ENCODE measurements at regions not wholly inside any gene's neighbourhood (a gene's known extent, or its start where the extent isn't known, plus 50 kb on each side); places are given as distances from the start of the nearest gene placed in this dataset.

DNA sequence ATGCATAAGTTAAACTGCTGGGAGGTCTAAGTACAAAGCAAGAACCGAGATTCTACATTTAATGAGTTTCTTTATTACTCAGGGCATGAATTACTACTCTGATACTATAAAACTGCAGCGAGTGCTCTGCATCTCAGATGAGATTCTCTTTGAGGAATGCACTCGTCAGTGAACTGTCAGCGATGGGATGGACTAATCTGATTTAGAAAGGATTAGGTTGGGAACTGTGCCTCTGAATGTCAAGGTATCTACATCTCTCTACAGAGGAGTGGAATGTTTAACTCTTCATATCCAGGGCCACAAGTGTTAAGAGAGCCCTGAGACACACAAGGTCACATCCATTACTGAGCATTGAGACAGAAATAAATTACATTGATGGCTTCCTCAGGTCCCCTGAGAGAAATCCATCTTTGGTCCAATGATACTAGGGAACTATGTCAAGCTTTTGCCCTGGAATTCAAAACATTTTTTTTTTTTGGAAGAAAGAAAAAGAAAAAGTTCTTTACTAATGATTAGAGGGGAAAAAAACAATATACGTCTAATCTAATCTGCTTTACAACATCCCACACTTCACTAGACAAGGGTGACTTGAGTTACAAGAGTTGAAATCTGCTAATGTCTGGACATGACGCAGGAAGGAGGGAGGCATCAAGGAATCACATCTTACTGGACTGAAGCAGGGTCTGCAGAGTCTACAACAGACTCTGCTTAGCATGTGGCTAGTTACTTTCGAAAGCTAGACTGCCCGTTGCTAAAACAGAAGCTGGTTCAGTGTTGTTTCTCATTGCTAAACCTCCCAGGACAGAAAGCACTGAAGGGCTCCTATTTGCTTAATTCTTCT, 270.0 kb upstream of the TLE4 start:
- DNase-seq, result no peak

DNA sequence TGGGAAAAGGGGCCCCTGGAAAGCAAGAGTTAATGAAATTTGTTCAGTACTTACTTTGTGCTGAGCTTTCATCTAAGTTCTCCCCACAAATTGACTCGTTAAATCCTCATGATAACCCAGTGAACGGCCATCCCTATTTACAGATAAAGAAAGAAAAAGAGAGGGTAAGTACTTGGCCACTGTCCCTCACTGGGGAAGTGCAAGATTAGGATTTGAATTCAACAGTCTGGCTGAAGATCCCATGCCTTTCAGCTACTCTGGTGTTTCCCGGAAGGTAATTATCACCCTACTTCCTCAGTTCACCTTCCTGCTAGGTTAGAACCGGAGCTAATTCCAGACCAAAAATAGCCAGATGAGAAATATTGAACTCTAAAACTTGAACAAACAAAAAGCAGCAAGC, 269.2 kb upstream of the TLE4 start:
- no peak for DNase-seq

DNA sequence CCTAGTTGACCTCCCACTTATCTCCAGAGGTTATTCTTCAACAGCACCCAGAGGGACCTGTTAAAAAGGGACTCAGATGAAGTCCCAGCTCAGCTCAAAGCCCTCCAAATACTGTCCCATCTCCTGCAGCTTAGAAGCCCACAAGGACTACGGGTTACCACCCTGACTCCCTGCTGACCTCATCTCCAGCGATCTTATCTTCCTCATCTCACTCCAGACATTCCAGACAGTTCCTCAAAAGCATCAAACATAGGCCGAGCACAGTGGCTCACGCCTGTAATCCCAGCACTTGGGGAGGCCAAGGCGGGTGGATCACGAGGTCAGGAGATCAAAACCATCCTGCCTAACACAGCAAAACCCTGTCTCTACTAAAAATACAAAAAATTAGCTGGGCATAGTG, 263.8 kb upstream of the TLE4 start:
- DNase-seq, result no peak

DNA sequence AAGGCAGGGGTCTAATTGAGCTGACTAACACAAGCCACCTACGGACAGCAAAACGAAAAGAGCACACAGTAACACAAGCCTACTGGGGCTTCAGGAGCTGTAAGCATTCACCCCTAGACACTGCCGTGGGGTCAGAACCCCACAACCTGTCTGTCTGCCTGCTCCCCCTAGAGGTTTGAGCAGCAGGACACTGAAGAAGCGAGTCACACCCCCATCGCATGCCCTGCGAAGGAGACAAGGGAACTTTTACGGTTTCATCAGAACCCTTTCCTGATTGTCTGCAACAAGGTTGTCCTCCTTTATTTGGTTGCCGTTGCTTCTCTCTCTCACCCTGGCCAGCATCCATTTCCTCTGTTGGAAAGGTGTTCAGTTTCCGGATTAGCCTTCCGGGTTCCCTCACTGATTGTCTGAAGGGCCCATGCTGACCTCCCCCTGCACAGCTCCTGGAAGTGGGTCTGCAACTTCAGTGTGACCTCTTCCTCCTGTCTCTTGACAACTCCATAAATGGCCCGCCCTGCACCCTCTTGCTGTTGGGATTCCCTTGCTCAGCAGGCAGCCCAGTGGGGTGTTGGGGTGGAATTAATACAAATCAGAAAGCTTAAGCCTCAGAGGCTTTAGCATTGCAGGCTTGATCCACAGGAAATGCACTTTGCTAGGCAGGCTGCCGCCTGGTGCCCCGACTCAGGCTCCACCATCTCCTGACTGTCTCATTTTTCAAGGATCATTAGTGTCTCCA, 258.9 kb upstream of the TLE4 start:
- DNase-seq, result no peak

DNA sequence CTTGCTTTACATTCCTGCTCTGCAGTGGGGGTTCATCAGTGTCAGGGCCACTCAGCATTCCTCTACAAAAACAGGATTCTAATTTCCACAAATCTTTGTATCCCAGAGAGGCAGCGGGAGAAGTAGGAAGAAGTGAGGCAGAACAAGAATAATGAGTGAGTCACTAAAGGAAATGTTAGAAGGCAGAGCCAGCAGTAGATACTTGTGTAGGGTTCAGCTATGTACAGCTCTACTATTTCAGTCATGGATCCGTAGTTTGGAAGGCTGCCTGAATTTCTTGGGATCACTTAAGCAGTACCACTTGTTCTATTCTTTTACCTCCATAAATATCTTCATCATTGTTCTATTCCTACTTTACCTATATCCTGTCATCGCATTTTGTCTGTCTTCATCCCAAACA, 246.3 kb upstream of the TLE4 start:
- no peak for DNase-seq

DNA sequence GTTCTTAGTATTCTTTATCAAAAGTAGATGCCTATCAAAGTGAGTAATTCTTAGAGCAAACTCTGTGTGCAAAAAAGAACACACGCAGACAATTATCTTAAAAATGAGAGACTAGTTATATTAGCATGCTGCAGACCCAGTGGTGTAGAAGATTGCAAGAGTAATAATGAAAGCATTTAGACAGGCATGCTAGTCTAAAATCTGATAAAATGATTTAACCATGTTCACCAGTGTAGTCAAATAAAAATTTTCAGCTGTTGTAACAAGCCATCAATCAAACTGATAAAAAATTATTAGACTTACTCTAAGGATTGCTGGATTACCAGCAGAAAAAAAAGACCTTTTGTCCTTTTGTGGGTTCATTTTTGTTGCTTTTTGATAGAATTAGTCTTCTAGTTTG, 241.9 kb upstream of the TLE4 start:
- DNase-seq, result no peak

DNA sequence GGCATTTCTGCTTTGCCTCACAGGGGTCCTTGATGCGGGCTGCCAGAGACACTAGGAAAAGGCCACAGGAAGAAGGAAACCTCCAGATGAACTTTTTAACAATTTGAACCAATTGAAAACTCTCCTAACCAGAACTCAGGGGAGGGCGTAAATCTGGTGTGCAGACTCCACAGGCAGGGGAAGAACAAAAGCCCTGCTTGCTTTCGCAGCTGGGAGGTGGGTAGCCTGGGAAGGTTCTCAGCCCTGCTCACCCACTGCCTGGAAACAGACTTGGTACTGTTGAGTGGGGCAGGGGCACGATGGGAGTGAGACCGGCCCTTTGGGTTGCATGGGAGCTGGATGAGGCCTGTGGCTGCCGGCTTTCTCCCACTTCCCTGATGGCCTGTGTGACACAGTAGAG, 237.8 kb upstream of the TLE4 start:
- DNase-seq, result no peak

DNA sequence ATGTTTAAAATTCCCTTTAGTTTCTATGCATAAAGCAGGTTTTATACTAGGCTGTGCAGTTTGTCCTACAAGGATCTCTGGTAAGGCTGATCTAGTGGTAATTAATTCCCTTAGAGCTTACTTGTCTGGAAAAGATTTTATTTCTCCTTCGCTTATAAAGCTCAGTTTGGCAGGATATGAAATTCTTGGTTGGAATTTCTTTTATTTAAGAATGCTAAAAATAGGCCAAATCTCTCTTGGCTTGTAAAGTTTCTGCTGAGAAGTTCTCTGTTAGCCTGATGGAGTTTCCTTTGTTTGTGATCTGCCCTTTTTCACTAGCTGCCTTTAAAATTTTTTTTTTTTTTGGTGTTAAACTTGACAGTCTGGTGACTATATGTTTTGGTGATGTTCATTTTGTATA, 237.1 kb upstream of the TLE4 start:
- no peak for DNase-seq

DNA sequence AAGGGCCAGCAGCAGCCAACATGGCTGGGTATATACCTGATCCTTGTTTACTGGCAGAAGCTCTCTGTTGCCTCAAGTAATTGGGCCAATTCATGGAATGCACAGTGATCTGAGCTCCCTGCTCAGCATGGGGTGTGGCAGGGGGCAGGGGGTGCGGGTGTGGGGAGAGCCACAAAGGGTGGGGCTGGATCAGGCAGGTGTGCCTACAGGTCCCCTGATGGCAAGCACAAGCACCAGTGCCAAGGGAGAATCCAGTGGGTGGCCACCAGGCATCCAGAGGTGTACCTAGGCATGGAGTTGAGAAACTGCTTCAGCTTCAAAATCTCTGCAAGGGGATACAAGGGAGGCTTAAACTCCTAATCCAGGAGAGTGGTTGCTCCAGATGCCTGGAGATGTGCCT, 235.8 kb upstream of the TLE4 start:
- DNase-seq, result no peak

DNA sequence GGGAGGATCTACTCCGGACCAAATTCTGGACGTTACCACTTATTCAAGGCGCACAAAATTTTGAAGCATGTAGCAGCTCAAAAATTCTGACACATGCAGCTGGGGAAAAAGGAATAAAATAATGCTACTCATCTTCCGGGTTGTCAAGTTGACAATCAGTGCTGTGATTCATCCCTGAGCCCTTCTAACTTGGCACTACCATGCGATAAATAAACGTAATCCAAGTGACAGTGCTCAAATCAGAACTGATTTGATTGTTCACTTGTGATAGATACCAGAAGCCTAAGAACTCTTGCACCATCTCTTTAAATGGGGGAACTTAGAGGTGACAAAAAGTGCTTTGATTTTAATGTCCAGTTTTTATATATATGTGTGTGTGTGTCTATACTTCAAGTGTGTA, 230.2 kb upstream of the TLE4 start:
- no peak for DNase-seq

DNA sequence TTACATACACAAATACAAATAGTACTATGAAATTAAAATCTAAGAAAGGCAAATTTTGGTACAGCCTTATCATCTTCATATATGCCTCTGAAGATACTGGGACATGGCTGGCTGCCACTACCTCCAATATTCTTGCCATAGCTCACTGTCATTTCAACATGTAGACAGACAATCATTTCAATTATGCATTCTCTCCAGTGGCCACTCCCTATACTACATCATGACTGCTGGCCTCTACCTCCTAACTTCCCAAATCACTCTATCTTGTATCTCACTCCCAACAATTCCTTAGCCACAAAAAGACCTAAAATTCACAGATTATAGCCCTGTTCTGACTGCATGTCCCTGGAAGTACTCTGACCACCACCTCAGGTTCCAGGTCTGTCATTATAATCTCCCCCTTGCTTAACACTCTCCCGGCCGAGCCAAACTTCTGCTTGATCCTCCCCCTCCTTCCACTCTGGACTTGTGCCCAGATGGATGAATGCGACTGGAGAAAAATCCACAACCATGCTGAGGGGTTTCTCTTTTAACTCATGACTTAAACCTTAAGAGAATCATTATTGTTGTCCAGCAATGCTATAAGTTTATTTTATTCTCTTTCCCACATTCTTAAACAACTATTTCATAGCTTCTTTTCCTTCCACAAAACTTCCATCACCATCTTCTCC, 225.3 kb upstream of the TLE4 start:
- DNase-seq, result no peak

DNA sequence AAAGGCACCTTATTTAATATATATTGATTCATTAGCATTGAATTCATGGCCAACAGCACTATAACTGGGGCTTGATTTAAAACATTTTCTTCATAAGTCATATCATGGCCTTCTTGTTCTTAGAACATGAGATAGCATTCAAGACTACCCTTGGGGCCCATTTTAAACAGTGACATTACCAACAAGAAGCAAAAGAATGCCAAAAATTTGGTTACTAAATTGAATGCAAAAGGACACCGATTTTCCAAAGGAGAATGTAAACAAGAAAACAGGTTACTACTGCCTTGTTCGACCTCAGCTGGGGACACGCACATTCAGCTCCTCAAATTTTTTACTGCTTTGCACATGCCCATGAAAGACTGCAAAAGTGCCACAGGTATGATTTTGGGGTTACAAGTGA, 219.4 kb upstream of the TLE4 start:
- DNase-seq, result no peak

DNA sequence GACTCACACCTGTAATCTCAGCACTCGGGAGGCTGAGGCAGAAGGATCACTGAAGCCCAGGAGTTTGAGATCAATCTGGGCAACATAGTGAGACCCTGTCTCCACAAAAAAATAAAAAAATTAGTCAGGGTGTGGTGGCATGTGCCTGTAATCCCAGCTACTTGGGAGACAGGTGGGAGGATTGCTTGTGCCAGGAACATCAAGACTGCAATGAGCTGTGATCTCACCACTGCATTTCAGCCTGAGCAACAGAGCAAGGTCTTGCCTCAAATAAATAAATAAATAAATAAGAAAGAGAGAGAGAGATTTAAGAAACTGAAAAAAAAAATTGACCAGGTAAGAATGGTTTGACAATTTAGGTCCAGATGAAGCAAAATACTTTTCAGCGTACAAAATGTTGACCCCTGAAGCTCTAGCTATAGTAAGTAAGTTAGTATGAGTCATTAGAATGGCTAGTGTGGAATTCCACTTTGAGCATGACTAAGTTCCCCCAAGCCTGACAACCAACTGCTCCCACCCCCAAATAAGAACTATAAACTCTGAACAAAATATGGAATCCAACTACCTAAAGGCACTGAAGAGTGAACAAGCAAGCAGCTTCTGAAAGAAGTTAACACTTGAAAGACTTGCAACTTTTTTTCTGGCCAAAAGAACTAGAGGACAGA, 217.8 kb upstream of the TLE4 start:
- DNase-seq, result no peak

DNA sequence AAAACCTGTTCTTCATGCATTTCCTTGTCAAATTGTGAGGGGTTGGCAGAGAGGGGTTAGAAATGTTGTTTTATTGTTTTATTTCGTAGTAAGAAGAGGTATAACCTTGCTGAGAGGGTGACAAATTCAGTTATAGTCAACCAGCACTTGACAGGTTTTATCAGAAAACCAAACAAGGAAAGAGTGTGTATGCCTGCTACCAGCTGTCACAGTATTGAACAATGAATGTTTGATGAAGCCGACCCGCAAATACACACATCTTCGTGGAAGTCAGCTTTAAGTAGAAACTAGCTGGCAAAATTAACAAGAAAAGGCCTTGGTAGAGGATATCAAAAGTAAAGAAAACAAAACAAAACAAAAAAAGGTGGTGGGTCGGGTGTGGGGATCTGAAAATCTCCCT, 214.6 kb upstream of the TLE4 start:
- DNase-seq, result no peak

DNA sequence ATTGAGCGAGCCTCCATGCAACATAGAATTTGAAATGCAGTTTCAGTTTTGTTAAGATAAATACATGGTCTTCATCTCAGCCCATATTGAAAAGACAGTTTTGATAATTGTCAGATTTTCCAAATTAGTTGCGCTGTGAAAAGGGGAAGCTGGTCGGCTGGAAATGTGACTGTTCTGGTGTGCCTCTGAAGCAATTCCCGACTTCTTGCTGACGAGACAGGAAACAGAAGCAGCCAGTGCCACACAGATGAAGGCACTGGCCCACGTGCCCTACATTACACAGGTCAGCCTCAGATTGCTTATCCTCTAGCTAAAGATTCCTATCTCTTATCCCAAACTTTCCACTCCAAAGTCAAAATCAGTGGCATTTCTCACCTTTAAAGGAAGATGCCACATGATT, 214.1 kb upstream of the TLE4 start:
- no peak for DNase-seq

DNA sequence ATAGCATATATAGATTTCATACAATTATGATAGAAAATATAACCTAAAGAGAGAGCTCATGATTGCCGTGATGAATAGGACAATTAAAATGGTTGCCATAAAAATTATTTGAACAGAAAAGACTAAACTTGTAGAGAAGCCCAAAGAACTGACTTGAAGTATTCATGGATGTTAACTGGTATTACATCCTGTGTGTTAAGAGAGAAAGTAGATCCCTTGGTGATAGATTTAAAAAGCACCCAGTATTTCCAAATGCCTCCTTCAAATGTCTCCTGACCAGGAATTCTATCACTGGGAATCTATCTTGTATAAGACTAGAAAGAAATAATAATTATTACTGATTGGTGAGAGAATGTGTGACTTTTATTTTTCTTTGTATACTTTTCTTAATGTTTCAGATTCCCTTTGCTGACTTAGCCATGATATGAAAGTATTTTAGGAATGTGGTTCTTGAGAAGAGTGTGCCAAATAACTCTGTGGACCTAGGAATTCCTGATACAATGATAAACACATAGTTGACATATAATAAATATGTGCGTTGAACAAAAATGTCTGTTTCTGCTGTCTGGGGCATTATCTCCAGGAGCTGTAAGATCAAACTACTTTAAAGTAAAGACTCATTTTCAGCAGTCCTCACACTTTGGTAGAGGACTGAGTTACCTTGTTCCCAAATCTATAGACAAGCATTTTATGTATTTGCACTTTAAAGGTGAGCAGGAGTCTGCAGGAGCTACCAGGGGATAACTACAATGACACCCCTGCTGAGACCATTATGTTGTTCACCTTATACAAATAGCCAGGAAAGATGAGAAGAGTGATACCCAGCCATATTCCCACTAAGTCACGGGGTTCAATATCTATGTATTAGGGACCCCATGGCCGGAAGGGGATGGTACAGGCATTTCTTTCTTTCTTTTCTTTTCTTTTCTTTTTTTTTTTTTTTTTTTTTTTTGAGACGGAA, 211.1 kb upstream of the TLE4 start:
- no peak for DNase-seq

DNA sequence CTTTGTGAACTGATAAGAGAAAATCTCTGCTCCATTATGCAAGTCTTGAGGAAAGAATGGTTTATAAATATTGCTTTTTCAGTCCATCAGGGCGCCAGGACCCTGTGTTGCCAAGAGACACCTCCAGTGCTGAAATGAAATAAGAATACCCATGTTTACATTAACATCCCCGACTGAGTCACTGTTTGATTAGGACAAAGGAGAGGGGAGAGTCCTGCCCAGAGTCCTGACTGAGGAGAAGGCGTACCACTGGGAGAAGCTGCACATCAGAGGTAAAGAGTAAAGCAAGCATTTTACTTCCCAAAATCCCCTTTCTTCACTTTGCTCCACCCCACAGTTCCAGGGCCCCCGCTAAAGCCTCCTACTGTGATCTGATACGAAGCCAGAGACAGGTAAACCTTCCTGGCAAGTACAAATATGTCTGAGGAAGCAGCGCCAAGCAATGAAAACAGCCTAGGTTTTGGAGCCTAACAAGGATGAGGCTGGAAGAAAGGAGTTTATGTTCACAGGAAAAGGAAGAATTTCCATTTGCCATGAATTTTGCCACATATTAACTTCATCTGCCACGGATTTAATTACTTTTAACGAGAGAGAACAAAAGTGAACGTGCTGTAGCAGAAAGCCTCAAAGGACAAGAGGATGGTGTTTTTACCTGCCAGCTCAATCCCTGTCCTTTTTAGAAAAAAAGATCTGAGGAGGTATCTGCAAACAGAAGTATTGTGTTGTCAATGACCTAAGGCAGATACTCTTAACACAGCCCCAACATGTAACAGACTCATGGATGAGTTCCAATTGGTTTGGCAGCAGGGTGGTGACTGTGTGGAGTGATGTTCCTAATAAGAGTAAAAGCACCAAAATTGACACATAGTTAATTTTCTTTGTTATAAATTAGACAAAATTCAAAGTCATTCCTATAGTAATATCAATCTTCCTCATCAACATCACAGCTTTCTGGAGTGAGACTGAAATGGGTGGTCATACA, 209.4 kb upstream of the TLE4 start:
- no peak for DNase-seq

DNA sequence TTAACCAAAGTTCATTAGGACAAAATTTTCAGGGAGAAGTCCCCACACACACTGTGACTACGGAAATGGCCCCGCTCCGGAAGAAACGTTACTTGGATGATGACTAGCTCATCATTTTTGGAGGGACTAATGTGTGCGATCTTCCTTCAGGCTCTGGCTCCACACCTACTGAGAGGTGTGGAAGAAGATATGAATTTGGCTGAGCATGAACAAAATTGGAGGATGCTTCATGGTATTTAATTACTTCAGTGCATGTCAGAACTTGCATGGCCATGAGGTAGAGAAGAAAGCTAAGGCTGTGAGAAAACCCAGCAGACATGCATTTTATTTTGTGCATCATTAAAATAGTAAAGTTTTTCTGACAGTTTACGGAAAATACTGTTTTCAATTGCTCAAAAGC, 202.1 kb upstream of the TLE4 start:
- no peak for DNase-seq

DNA sequence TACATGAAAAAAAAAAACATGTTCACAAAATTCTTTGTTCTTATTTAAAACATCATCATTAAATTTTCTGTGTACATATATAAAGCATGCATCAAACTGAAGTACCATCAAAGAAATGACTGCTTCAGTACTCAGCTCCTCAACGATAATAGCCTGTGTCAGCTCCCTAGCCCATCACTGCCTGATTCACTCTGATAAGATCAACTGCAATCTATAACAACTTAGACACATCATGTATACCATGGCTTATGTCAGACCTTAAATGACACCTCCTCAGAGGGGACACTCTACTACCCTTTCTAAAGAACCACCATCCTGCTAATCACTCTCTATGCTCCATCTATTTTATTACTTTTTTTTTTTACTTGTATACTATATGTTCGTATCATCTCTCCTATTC, 200.5 kb upstream of the TLE4 start:
- DNase-seq, result no peak

DNA sequence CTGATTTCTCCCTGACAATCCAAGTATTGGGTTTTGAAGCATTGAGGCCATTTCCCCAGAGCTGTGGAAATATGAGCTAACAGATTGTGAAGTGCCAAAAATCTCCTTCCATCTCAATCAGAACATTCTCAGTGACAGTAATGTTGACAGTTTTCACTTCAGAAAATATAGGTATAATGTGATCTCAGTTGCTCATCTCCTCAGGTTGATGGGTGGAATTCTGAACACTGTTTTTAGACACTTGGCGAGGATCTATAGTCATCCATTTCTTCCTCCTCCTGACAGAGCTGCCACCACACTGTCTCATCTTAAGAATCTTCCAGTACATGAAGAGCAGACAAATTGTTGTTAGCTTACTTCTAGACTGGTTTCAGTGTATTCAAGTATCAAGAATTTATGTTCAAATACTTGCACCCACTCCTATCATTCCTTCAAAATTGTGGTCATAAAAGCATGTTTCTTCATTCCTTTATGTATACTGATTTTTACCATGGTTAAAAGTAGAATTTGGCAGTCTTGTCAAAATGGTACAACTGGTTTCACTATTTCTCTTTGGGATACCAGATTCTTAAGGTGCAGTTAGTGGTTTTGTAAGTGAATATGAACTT, 199.7 kb upstream of the TLE4 start:
- DNase-seq, result no peak

Measured in activated CD4-positive, alpha-beta T cell treated with anti-CD3 and anti-CD28 coated beads, Interleukin-10, Interleukin-2, amounts not matched to agents 100 ng/mL and 50 ng/mL, durations not matched to agents 16 hours and 8 hours (primary cell).